ENCODE measurements at regions not wholly inside any gene's neighbourhood (a gene's known extent, or its start where the extent isn't known, plus 50 kb on each side); places are given as distances from the start of the nearest gene placed in this dataset.

DNA sequence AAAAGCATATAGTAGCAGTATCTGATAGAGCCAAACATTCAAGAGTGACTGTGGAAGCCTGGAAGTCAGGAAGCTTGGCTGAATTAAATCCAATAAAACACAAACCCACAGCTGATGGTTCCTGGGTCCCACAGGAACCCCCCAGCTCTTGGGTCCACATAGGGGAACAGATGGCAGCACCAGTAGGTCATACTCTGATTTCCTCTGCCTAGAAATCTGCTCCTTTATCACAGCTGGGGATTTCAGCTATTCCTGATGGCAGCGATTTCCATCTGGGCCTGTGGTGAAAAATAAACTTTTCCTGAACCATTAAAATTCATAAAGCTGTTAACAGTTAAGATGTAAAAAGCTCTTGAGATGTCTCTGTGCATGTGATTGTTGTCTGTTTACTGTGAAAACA lies 202.0 kb upstream of the FRMD6 start:
- no peaks in the 10 kb centered on the region for H3K36me3 Mint-ChIP-seq
- POLR2A ChIA-PET = no interaction called here

DNA sequence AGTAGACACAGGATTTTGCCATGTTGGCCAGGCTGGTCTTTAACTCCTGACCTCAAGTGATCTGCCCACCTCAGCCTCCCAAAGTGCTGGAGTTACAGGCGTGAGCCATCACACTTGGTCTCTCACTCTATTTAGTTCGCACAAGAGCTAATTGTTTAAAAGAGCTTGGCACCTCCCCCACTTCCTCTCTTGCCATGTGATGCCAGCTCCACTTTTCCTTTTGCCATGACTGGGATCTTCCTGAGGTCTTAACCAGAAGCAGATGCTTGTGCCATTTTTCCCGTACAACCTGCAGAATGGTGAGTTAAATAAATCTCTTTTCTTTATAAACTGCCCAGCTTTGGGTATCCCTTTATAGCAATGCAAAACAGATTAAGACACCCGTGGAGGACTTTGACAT lies 200.1 kb upstream of the FRMD6 start:
- WGBS (ENCODE audit: insufficient coverage) = 64% methylated on average over 2 of the region's 4 CpGs
- no peaks in the 10 kb centered on the region for H3K4me1 Mint-ChIP-seq
- ChIA-PET CTCF (no interaction called here), POLR2A (no interaction called here)
- Histone ChIP-seq H3K36me3 (ENCODE audit: control insufficient read depth in 2 of 2, extremely low read depth in 1 of 2, insufficient read depth in 1 of 2, low read length in 1 of 2) (no peaks in the 10 kb centered on the region), H3K4me3 (ENCODE audit: control insufficient read depth in 1 of 2, extremely low read depth in 1 of 2, low read length in 1 of 2) (no peak overlapping the region), H3K4me1 (ENCODE audit: control insufficient read depth in 1 of 2, extremely low read depth in 1 of 2, insufficient read depth in 2 of 2, low read length in 2 of 2) (no peaks in the 10 kb centered on the region), H3K27me3 (replicated peaks in 1 of 2; ENCODE audit: control insufficient read depth in 2 of 2, extremely low read depth in 1 of 2, insufficient read depth in 2 of 2, low read length in 1 of 2) (peaks cover 0 to 2% of the 10 kb centered on the region in 2 experiments), H3K9me3 (no peaks in the 10 kb centered on the region), H3K27ac (ENCODE audit: low read length) (no peak overlapping the region)
- no peak overlapping the region for H3K4me3 Mint-ChIP-seq
- ATAC-seq (replicated peaks in 1 of 4) = no peak
- H3K27ac Mint-ChIP-seq = no peak overlapping the region
- H3K9me3 Mint-ChIP-seq = no peaks in the 10 kb centered on the region
- H3K27me3 Mint-ChIP-seq = peaks cover 9 to 13% of the 10 kb centered on the region in 2 donors
- H3K36me3 Mint-ChIP-seq = no peaks in the 10 kb centered on the region
- DNase-seq = no peak

More for the DNA sequence above, 202.0 kb upstream of the FRMD6 start:
- no peak overlapping the region for H3K27ac Mint-ChIP-seq
- CTCF ChIA-PET = no interaction called here
- Histone ChIP-seq H3K27me3 (replicated peaks in 1 of 2; ENCODE audit: control insufficient read depth in 2 of 2, extremely low read depth in 1 of 2, insufficient read depth in 2 of 2, low read length in 1 of 2) (no peaks in the 10 kb centered on the region), H3K36me3 (ENCODE audit: control insufficient read depth in 2 of 2, extremely low read depth in 1 of 2, insufficient read depth in 1 of 2, low read length in 1 of 2) (no peaks in the 10 kb centered on the region), H3K9me3 (no peaks in the 10 kb centered on the region), H3K27ac (ENCODE audit: low read length) (no peak overlapping the region), H3K4me1 (ENCODE audit: control insufficient read depth in 1 of 2, extremely low read depth in 1 of 2, insufficient read depth in 2 of 2, low read length in 2 of 2) (no peaks in the 10 kb centered on the region), H3K4me3 (ENCODE audit: control insufficient read depth in 1 of 2, extremely low read depth in 1 of 2, low read length in 1 of 2) (no peak overlapping the region)
- peaks cover 9 to 18% of the 10 kb centered on the region in 2 donors for H3K27me3 Mint-ChIP-seq
- no CpG with 5 or more reads among the region's 1 CpG for WGBS (ENCODE audit: insufficient coverage)
- no peak overlapping the region for H3K4me3 Mint-ChIP-seq
- ATAC-seq (replicated peaks in 1 of 4) (no peak), DNase-seq (no peak)
- H3K9me3 Mint-ChIP-seq = no peaks in the 10 kb centered on the region
- no peaks in the 10 kb centered on the region for H3K4me1 Mint-ChIP-seq

DNA sequence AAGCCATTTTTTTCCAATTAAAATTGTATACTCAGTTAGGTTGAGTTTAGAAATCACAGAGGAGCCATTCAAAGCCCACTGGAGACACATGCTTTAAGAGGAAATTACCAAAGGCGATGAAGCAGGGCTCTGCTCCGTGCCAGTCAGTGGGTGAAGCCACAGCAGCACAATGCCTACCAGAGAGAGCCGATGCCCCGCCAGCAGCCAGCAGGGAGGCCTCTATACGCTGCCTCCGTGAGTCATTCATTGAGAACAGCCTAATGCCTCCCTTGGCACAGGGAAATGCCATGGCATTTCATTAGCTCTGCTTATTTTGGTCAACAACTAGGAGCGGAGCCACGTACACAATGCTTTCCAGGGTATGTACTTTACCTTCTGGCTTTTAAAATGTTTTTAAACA lies 197.8 kb upstream of the FRMD6 start:
- Histone ChIP-seq H3K27ac (ENCODE audit: low read length) (no peak overlapping the region), H3K4me3 (ENCODE audit: control insufficient read depth in 1 of 2, extremely low read depth in 1 of 2, low read length in 1 of 2) (no peak overlapping the region), H3K9me3 (no peaks in the 10 kb centered on the region), H3K4me1 (ENCODE audit: control insufficient read depth in 1 of 2, extremely low read depth in 1 of 2, insufficient read depth in 2 of 2, low read length in 2 of 2) (no peaks in the 10 kb centered on the region), H3K27me3 (replicated peaks in 1 of 2; ENCODE audit: control insufficient read depth in 2 of 2, extremely low read depth in 1 of 2, insufficient read depth in 2 of 2, low read length in 1 of 2) (peaks cover 0 to 2% of the 10 kb centered on the region in 2 experiments), H3K36me3 (ENCODE audit: control insufficient read depth in 2 of 2, extremely low read depth in 1 of 2, insufficient read depth in 1 of 2, low read length in 1 of 2) (no peaks in the 10 kb centered on the region)
- Mint-ChIP-seq H3K27ac (no peak overlapping the region), H3K9me3 (no peaks in the 10 kb centered on the region), H3K36me3 (no peaks in the 10 kb centered on the region), H3K27me3 (peaks cover 4 to 11% of the 10 kb centered on the region in 2 donors), H3K4me3 (no peak overlapping the region), H3K4me1 (no peaks in the 10 kb centered on the region)
- DNase-seq (no peak), ATAC-seq (replicated peaks in 1 of 4) (no peak)
- POLR2A ChIA-PET = no interaction called here
- CTCF ChIA-PET = no interaction called here
- 88% methylated on average over 8 of the region's 8 CpGs for WGBS (ENCODE audit: insufficient coverage)

GRCh38 chr14:51454351-51454750 lies 197.4 kb upstream of the FRMD6 start:
- no peaks in the 10 kb centered on the region for H3K36me3 Mint-ChIP-seq
- POLR2A ChIA-PET = no interaction called here
- H3K4me3 ChIP-seq (ENCODE audit: control insufficient read depth in 1 of 2, extremely low read depth in 1 of 2, low read length in 1 of 2) = no peak overlapping the region

DNA sequence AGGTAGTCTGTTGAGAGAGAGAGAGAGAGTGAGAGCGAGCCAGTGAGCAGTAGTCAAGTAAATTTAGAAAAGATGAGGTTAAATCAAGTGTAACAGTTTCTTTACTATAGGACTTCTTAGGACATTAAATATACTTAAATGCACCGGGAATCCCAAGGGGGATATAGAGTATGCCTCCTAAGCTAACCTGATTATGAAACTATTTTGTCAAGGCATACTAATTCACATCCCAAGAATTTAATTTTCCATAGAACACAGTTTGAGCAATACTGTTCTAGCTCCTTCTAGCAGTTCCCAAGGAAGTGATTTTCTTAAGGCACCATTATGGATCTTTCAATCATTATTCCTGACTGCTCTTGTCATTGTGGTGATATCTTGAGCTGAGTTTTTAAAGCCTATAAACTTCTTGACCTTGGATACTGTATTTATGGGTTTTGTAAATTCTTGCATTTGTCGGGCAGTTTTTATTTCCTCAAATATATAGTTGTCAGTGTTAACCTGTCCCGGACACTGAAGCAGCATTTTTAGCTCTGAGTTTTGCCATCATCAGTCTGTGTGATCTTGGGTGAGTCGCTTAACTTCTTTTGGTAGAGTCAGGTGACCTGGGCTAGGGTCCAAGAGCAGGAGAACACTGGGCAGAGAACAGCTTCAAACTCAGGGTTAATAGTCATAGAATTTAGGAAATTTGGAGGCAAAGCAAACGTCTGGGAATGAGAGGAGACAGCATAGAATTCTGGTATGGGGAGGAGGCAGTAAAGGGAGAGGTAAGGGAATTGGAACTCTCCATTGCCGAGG lies 196.5 kb upstream of the FRMD6 start:
- Mint-ChIP-seq H3K4me3 (no peak overlapping the region), H3K9me3 (no peaks in the 10 kb centered on the region), H3K27ac (no peak overlapping the region), H3K27me3 (peaks cover 4 to 11% of the 10 kb centered on the region in 2 donors), H3K4me1 (no peaks in the 10 kb centered on the region), H3K36me3 (no peaks in the 10 kb centered on the region)
- Histone ChIP-seq H3K4me1 (ENCODE audit: control insufficient read depth in 1 of 2, extremely low read depth in 1 of 2, insufficient read depth in 2 of 2, low read length in 2 of 2) (no peaks in the 10 kb centered on the region), H3K4me3 (ENCODE audit: control insufficient read depth in 1 of 2, extremely low read depth in 1 of 2, low read length in 1 of 2) (no peak overlapping the region), H3K27ac (ENCODE audit: low read length) (no peak overlapping the region), H3K36me3 (ENCODE audit: control insufficient read depth in 2 of 2, extremely low read depth in 1 of 2, insufficient read depth in 1 of 2, low read length in 1 of 2) (no peaks in the 10 kb centered on the region), H3K9me3 (no peaks in the 10 kb centered on the region), H3K27me3 (replicated peaks in 1 of 2; ENCODE audit: control insufficient read depth in 2 of 2, extremely low read depth in 1 of 2, insufficient read depth in 2 of 2, low read length in 1 of 2) (peaks cover 0 to 2% of the 10 kb centered on the region in 2 experiments)
- CTCF ChIA-PET = no interaction called here
- DNase-seq (no peak), ATAC-seq (replicated peaks in 1 of 4) (no peak)
- 72% methylated on average over 3 of the region's 7 CpGs for WGBS (ENCODE audit: insufficient coverage)
- POLR2A ChIA-PET = no interaction called here

More at GRCh38 chr14:51454351-51454750, 197.4 kb upstream of the FRMD6 start:
- no peaks in the 10 kb centered on the region for H3K9me3 Mint-ChIP-seq
- no peak overlapping the region for H3K27ac Mint-ChIP-seq
- peaks cover 4 to 11% of the 10 kb centered on the region in 2 donors for H3K27me3 Mint-ChIP-seq
- no CpG with 5 or more reads among the region's 1 CpG for WGBS (ENCODE audit: insufficient coverage)
- Histone ChIP-seq H3K36me3 (ENCODE audit: control insufficient read depth in 2 of 2, extremely low read depth in 1 of 2, insufficient read depth in 1 of 2, low read length in 1 of 2) (no peaks in the 10 kb centered on the region), H3K4me1 (ENCODE audit: control insufficient read depth in 1 of 2, extremely low read depth in 1 of 2, insufficient read depth in 2 of 2, low read length in 2 of 2) (no peaks in the 10 kb centered on the region), H3K27ac (ENCODE audit: low read length) (no peak overlapping the region), H3K27me3 (replicated peaks in 1 of 2; ENCODE audit: control insufficient read depth in 2 of 2, extremely low read depth in 1 of 2, insufficient read depth in 2 of 2, low read length in 1 of 2) (peaks cover 0 to 2% of the 10 kb centered on the region in 2 experiments), H3K9me3 (no peaks in the 10 kb centered on the region)
- H3K4me3 Mint-ChIP-seq = no peak overlapping the region
- DNase-seq = no peak
- CTCF ChIA-PET = no interaction called here
- ATAC-seq (replicated peaks in 1 of 4) = no peak
- H3K4me1 Mint-ChIP-seq = no peaks in the 10 kb centered on the region

DNA sequence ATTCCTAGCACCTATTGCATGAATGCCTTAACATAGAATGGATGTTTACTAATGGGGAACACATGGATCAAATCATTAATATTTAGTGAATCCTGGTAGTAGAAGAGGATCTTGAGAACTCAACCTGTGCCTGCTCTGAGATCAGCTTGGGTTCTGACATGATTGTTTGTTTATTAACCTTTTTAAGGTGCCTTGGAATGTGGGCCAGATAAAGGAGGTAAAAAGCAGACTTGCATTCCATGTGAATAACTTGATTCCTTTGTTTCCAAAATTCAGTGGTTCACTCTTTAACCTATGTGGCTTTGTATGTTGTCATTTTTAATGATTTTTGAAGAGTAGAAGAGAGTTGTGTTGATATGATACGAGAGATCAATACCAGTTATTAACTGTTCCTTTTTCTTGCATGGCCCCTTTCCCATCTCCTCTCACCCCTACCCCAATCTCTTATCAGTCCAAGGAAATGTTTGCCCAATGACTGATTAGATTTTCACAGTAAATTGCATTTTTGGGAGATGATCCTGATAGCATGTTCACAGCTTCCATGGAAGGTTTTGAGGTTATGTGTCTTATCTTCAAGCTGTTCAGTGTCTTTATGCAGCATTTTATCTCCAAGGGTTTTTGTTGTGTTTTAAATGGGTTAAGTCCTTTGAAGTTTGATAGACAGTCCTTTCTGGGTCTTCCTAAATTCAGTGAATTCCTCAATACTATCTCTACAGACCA lies 193.7 kb upstream of the FRMD6 start:
- Histone ChIP-seq H3K27me3 (replicated peaks in 1 of 2; ENCODE audit: control insufficient read depth in 2 of 2, extremely low read depth in 1 of 2, insufficient read depth in 2 of 2, low read length in 1 of 2) (peaks cover 0 to 2% of the 10 kb centered on the region in 2 experiments), H3K36me3 (ENCODE audit: control insufficient read depth in 2 of 2, extremely low read depth in 1 of 2, insufficient read depth in 1 of 2, low read length in 1 of 2) (no peaks in the 10 kb centered on the region), H3K9me3 (no peaks in the 10 kb centered on the region), H3K4me3 (ENCODE audit: control insufficient read depth in 1 of 2, extremely low read depth in 1 of 2, low read length in 1 of 2) (no peak overlapping the region), H3K27ac (ENCODE audit: low read length) (no peak overlapping the region), H3K4me1 (ENCODE audit: control insufficient read depth in 1 of 2, extremely low read depth in 1 of 2, insufficient read depth in 2 of 2, low read length in 2 of 2) (no peaks in the 10 kb centered on the region)
- DNase-seq (no peak), ATAC-seq (replicated peaks in 1 of 4) (no peak)
- ChIA-PET POLR2A (no interaction called here), CTCF (no interaction called here)
- no peak overlapping the region for H3K4me3 Mint-ChIP-seq
- H3K27ac Mint-ChIP-seq = no peak overlapping the region
- peaks cover 4 to 11% of the 10 kb centered on the region in 2 donors for H3K27me3 Mint-ChIP-seq
- H3K4me1 Mint-ChIP-seq = no peaks in the 10 kb centered on the region
- no peaks in the 10 kb centered on the region for H3K9me3 Mint-ChIP-seq
- no CpG with 5 or more reads among the region's 1 CpG for WGBS (ENCODE audit: insufficient coverage)
- H3K36me3 Mint-ChIP-seq = no peaks in the 10 kb centered on the region

All from T-cell (primary cell).